ENCODE measurements at regions not wholly inside any gene's neighbourhood (a gene's known extent, or its start where the extent isn't known, plus 50 kb on each side); places are given as distances from the start of the nearest gene placed in this dataset.

DNA sequence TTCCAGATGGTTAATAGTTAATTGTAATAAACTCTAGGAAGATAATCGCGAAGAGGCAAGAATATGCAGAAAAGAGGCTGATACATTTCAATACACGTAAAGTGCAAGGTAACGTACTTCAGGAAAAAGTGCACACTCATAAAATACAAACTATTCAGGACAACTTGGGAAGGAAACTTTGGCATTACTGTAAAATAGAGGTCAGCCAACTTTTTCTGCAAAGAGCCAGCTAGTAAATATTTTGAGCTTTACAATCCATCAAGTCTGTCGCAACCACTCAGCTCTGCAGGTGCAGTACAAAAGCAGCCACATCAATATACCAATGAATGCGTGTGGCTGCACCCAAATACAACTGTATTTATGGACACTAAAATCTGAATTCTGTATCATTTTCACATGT, 51.6 kb upstream of the THUMPD3 start:
- TF ChIP-seq, protein P1, sequence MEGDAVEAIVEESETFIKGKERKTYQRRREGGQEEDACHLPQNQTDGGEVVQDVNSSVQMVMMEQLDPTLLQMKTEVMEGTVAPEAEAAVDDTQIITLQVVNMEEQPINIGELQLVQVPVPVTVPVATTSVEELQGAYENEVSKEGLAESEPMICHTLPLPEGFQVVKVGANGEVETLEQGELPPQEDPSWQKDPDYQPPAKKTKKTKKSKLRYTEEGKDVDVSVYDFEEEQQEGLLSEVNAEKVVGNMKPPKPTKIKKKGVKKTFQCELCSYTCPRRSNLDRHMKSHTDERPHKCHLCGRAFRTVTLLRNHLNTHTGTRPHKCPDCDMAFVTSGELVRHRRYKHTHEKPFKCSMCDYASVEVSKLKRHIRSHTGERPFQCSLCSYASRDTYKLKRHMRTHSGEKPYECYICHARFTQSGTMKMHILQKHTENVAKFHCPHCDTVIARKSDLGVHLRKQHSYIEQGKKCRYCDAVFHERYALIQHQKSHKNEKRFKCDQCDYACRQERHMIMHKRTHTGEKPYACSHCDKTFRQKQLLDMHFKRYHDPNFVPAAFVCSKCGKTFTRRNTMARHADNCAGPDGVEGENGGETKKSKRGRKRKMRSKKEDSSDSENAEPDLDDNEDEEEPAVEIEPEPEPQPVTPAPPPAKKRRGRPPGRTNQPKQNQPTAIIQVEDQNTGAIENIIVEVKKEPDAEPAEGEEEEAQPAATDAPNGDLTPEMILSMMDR (IDR thresholded peaks at IDR 0.05): no peak
- no peak for TF ChIP-seq EZH2phosphoT487 (IDR thresholded peaks at IDR 0.05)

Measured in neural progenitor cell (in vitro differentiated cells).